ENCODE measurements at regions not wholly inside any gene's neighbourhood (a gene's known extent, or its start where the extent isn't known, plus 50 kb on each side); places are given as distances from the start of the nearest gene placed in this dataset.

- no peak for DNase-seq
Observed at GRCh38 chr2:226424971-226425370, 374.6 kb downstream of the IRS1 start.

GRCh38 chr2:226423498-226423960, 376.1 kb downstream of the IRS1 start:
- no peak for DNase-seq

GRCh38 chr2:226420646-226421045, 379.0 kb downstream of the IRS1 start:
- no peak for DNase-seq

- no peak for DNase-seq
Observed at GRCh38 chr2:226418521-226418920, 381.1 kb downstream of the IRS1 start.

- DNase-seq = no peak
Observed at GRCh38 chr2:226414335-226414734, 385.3 kb downstream of the IRS1 start.

GRCh38 chr2:226413498-226414130, 386.0 kb downstream of the IRS1 start:
- DNase-seq = no peak

GRCh38 chr2:226411727-226412360, 387.8 kb downstream of the IRS1 start:
- DNase-seq = no peak

- DNase-seq = no peak
Observed at GRCh38 chr2:226411205-226411604, 388.4 kb downstream of the IRS1 start.

- no peak for DNase-seq
Observed at GRCh38 chr2:226410247-226410835, 389.3 kb downstream of the IRS1 start.

GRCh38 chr2:226409134-226409533, 390.5 kb downstream of the IRS1 start:
- no peak for DNase-seq

- DNase-seq = no peak
Observed at GRCh38 chr2:226408141-226408540, 391.5 kb downstream of the IRS1 start.

GRCh38 chr2:226407135-226407534, 392.5 kb downstream of the IRS1 start:
- no peak for DNase-seq

- no peak for DNase-seq
Observed at GRCh38 chr2:226405465-226405864, 394.2 kb downstream of the IRS1 start.

GRCh38 chr2:226403369-226403768, 396.3 kb downstream of the IRS1 start:
- DNase-seq = no peak

- DNase-seq = no peak
Observed at GRCh38 chr2:226399006-226399405, 400.6 kb downstream of the IRS1 start.

- no peak for DNase-seq
Observed at GRCh38 chr2:226398580-226398979, 401.0 kb downstream of the IRS1 start.

- DNase-seq = no peak
Observed at GRCh38 chr2:226396541-226396940, 403.1 kb downstream of the IRS1 start.

- no peak for DNase-seq
Observed at GRCh38 chr2:226387499-226387942, 412.1 kb downstream of the IRS1 start.

- no peak for DNase-seq
Observed at GRCh38 chr2:226383461-226383860, 416.2 kb downstream of the IRS1 start.

- DNase-seq = no peak
Observed at GRCh38 chr2:226380679-226381078, 418.9 kb downstream of the IRS1 start.

GRCh38 chr2:226378753-226379705, 420.6 kb downstream of the IRS1 start:
- DNase-seq = no peak

- no peak for DNase-seq
Observed at GRCh38 chr2:226376516-226377180, 423.0 kb downstream of the IRS1 start.

GRCh38 chr2:226366920-226367319, 432.7 kb downstream of the IRS1 start:
- DNase-seq = no peak
